HepG2 (cell line): ENCODE measurements at regions not wholly inside any gene's neighbourhood (a gene's known extent, or its start where the extent isn't known, plus 50 kb on each side); places are given as distances from the start of the nearest gene placed in this dataset.

Experiments
- BHLHE40 ChIP-seq: IDR thresholded peaks from 2 replicates; pipeline ENCODE4 v1.6.1; 2011; ENCODE audit warnings: low read length, improper control_type of control experiment
- CREB1 ChIP-seq, 2 experiments: fragments of 450-650 bp in 1 of 2; IDR thresholded peaks; 2 replicates each; pipeline ENCODE4 v1.6.1; 2016 to 2017; ENCODE audit warnings: control low read depth in 1 of 2, mild to moderate bottlenecking in 1 of 2, missing compliant biosample characterization in 1 of 2, missing genetic modification characterization in 1 of 2
- CTCF ChIP-seq: sonication (generic); formaldehyde crosslinking; IDR thresholded peaks from 2 replicates; pipeline ENCODE4 v1.5.0; 2020; ENCODE audit warnings: mild to moderate bottlenecking, missing genetic modification reagents, moderate library complexity
- EZH2 ChIP-seq: conservative IDR thresholded peaks from 2 replicates; pipeline ENCODE4 v1.6.1; 2012; ENCODE audit warnings: mild to moderate bottlenecking, low read depth, low read length, moderate library complexity
- JUNB ChIP-seq: sonication (generic); formaldehyde crosslinking; IDR thresholded peaks from 2 replicates; pipeline ENCODE4 v1.8.0; 2022; ENCODE audit warnings: missing genetic modification reagents, mild to moderate bottlenecking, borderline replicate concordance
- MTA1 ChIP-seq: sonication (generic); formaldehyde crosslinking; IDR thresholded peaks from 2 replicates; pipeline ENCODE4 v1.4.0; 2020; ENCODE audit warnings: missing genetic modification reagents, mild to moderate bottlenecking, borderline replicate concordance
- POLR2A ChIP-seq, 2 experiments: IDR thresholded peaks; 2 replicates each; pipeline ENCODE4 v1.6.1; 2011; ENCODE audit warnings: low read depth in 2 of 2, low read length in 2 of 2, mild to moderate bottlenecking in 1 of 2, moderate library complexity in 1 of 2; ENCODE audit not compliant: insufficient read depth in 1 of 2
- RARA ChIP-seq: IDR thresholded peaks from 2 replicates; pipeline ENCODE4 v1.6.1; 2016; ENCODE audit warnings: missing genetic modification reagents, missing compliant biosample characterization
- ZBTB3 ChIP-seq: sonication (generic); formaldehyde crosslinking; IDR thresholded peaks from 2 replicates; pipeline ENCODE4 v1.4.0; 2020; ENCODE audit warnings: low read depth, mild to moderate bottlenecking, moderate library complexity, missing genetic modification reagents, borderline replicate concordance
- ZFX ChIP-seq: sonication (generic); formaldehyde crosslinking; IDR thresholded peaks from 2 replicates; pipeline ENCODE4 v1.4.0; 2020; ENCODE audit warnings: mild to moderate bottlenecking, low read depth, missing genetic modification reagents, moderate library complexity
- ZMYM2 ChIP-seq: sonication (generic); formaldehyde crosslinking; IDR thresholded peaks from 2 replicates; pipeline ENCODE4 v1.8.0; 2022; ENCODE audit warnings: mild to moderate bottlenecking, missing genetic modification reagents
- ZNF3 ChIP-seq: IDR thresholded peaks from 2 replicates; pipeline ENCODE4 v1.7.0; 2017; ENCODE audit warnings: inconsistent platforms
- ZNF350 ChIP-seq: sonication (generic); formaldehyde crosslinking; IDR thresholded peaks from 2 replicates; pipeline ENCODE4 v1.4.0; 2020; ENCODE audit warnings: mild to moderate bottlenecking, low read depth, missing genetic modification reagents, borderline replicate concordance

GRCh38 chr6:21742238-21742660 is 148.7 kb downstream of the SOX4 start:
- TF ChIP-seq BHLHE40, result no peak
- TF ChIP-seq CREB1 (IDR thresholded peaks at IDR 0.05), result no peak
- no peak for TF ChIP-seq CREB1 (CRISPR knock-in tag; IDR thresholded peaks at IDR 0.05)
- no peak for TF ChIP-seq POLR2A (IDR thresholded peaks at IDR 0.05; ENCODE audit: insufficient read depth in 1 of 2, low read depth in 2 of 2, low read length in 2 of 2)
- TF ChIP-seq ZBTB3, result no peak
- TF ChIP-seq ZNF350 (CRISPR knock-in tag), result no peak
- TF ChIP-seq MTA1, result no peak
- TF ChIP-seq RARA (CRISPR knock-in tag), result no peak
- TF ChIP-seq CTCF (CRISPR knock-in tag), result no peak
- TF ChIP-seq ZFX, result no peak
- no peak for TF ChIP-seq ZMYM2
- no peak for TF ChIP-seq JUNB (CRISPR knock-in tag)
- TF ChIP-seq EZH2, result no peak
- TF ChIP-seq ZNF3 (CRISPR knock-in tag), result no peak
